OCI-LY7 (cell line): ENCODE measurements at regions not wholly inside any gene's neighbourhood (a gene's known extent, or its start where the extent isn't known, plus 50 kb on each side); places are given as distances from the start of the nearest gene placed in this dataset.

Source experiments
- BruUV-seq: library from RNA; stranded (reverse); fragments of 400-500 nt; replicated peaks from 2 replicates; lab custom pipeline; 2021; lab: Mats Ljungman, UMichigan
- CTCF ChIA-PET: fragments of 300-600 bp; sonication (Branson Sonifier 250); formaldehyde crosslinking; loops from one replicate; lab custom pipeline; 2022; ENCODE audit warnings: antibody characterized with exemption; ENCODE audit not compliant: unreplicated experiment; lab: Charles Lee
- POLR2A ChIA-PET: fragments of 300-600 bp; sonication (Branson Sonifier 250); formaldehyde crosslinking; loops from one replicate; lab custom pipeline; 2022; ENCODE audit warnings: antibody characterized with exemption; lab: Charles Lee
- DNase-seq: peaks from one replicate; pipeline ENCODE4 v3.0.0-alpha.2; 2015; ENCODE audit warnings: low spot score
- H2AFZ ChIP-seq: fragments of 200-600 bp; sonication (generic), shearing (Covaris generic); 2 replicates; pipeline ENCODE4 v1.6.1; 2014; ENCODE audit warnings: mild to moderate bottlenecking, antibody characterized with exemption, low read length, moderate library complexity
- H3K27ac ChIP-seq: fragments of 200-600 bp; sonication (generic); 2 replicates; pipeline ENCODE4 v1.5.1; 2014; ENCODE audit warnings: mixed run types, low read depth, mild to moderate bottlenecking, moderate library complexity, low read length, inconsistent platforms; ENCODE audit not compliant: poor library complexity, severe bottlenecking
- H3K36me3 ChIP-seq: fragments of 200-600 bp; sonication (generic); 2 replicates; pipeline ENCODE4 v1.6.1; 2014; ENCODE audit warnings: mild to moderate bottlenecking, antibody characterized with exemption, low read length, moderate library complexity, mixed read lengths; ENCODE audit not compliant: insufficient read depth
- H3K4me1 ChIP-seq: fragments of 200-600 bp; sonication (generic); 2 replicates; pipeline ENCODE4 v1.5.1; 2014; ENCODE audit warnings: mild to moderate bottlenecking, low read length; ENCODE audit not compliant: insufficient read depth, poor library complexity, severe bottlenecking
- H3K4me2 ChIP-seq: fragments of 200-600 bp; sonication (generic); 2 replicates; pipeline ENCODE4 v1.6.1; 2014; ENCODE audit warnings: mild to moderate bottlenecking, low read length
- H3K4me3 ChIP-seq: fragments of 200-600 bp; sonication (generic); 2 replicates; pipeline ENCODE4 v1.5.1; 2014; ENCODE audit warnings: mild to moderate bottlenecking, low read depth, low read length; ENCODE audit not compliant: poor library complexity, severe bottlenecking
- H3K79me2 ChIP-seq: fragments of 200-600 bp; sonication (generic); 2 replicates; pipeline ENCODE4 v1.6.1; 2016; ENCODE audit warnings: low read depth, mild to moderate bottlenecking, low read length, moderate library complexity, mixed read lengths; ENCODE audit not compliant: insufficient read depth
- H3K9me2 ChIP-seq: fragments of 200-600 bp; sonication (generic); 2 replicates; pipeline ENCODE4 v1.6.1; 2016; ENCODE audit warnings: mild to moderate bottlenecking, low read length, mixed read lengths; ENCODE audit not compliant: insufficient read depth
- H3K9me3 ChIP-seq: fragments of 200-600 bp; sonication (generic); 2 replicates; pipeline ENCODE4 v1.6.1; 2014; ENCODE audit warnings: mild to moderate bottlenecking, mixed run types, low read length, mixed read lengths
- H4K20me1 ChIP-seq: fragments of 200-600 bp; sonication (generic); 2 replicates; pipeline ENCODE4 v1.6.1; 2014; ENCODE audit warnings: mild to moderate bottlenecking, antibody characterized with exemption, low read length, moderate library complexity, mixed read lengths; ENCODE audit not compliant: insufficient read depth
- EZH2phosphoT487 ChIP-seq: fragments of 200-600 bp; sonication (generic); IDR thresholded peaks from 2 replicates; pipeline ENCODE4 v1.6.1; 2018; ENCODE audit warnings: low read depth, borderline replicate concordance, mild to moderate bottlenecking, mixed run types, antibody characterized with exemption, low read length, moderate library complexity, mixed read lengths
- intact Hi-C: fragments of 100-400 bp; cut with micrococcal nuclease; formaldehyde crosslinking; loops from one replicate; pipeline ENCODE4 v1.10.0; 2022; ENCODE audit not compliant: unreplicated experiment
- TF ChIP-seq, protein P1 (sequence below): fragments of 200-600 bp; sonication (generic); conservative IDR thresholded peaks from 2 replicates; pipeline ENCODE4 v1.5.1; 2014; ENCODE audit warnings: mild to moderate bottlenecking, antibody characterized with exemption, low read length, moderate library complexity, mixed read lengths

DNA sequence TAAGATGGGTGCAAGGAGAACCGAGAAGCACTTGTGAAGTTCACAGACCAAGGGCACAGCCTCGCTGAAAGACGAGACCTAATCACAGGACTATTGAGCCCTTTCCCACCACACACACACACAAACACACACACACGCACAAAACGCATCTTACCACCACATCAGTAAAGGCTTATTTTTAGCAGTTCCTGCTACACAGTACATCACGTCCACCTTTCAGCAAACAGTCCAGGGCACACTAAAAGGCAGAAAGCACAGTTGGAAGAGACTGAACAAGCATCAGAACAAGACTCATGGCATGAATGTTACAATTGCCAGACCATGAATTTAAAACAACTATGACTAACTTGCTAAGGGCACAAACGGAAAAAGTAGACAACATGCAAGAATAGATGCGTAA, 83.6 kb upstream of the MAPK10 start:
- no TSS peak for BruUV-seq

DNA sequence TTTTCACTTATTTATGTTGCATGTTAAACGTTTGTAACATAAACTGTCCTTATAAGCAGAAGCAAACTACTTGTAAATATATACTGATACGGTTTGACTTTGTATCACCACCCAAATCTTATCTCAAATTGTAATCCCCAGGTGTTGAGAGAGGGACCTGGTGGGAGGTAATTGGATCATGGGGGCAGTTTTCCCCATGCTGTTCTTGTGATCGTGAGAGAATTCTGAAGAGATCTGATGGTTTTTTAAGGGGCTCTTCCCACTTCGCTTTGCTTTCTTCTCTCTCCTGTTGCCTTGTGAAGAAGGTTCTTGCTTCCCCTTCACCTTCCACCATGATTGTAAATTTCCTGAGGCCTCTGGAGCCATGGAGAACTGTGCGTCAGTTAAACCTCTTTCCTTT, 87.1 kb upstream of the MAPK10 start:
- Histone ChIP-seq H3K9me2 (no peaks in the 10 kb centered on the region), H4K20me1 (no peaks in the 10 kb centered on the region), H3K4me2 (no peak overlapping the region), H3K4me1 (no peaks in the 10 kb centered on the region), H3K79me2 (no peaks in the 10 kb centered on the region), H3K27ac (no peak overlapping the region), H3K36me3 (no peaks in the 10 kb centered on the region), H2AFZ (no peak overlapping the region), H3K9me3 (no peaks in the 10 kb centered on the region), H3K4me3 (no peak overlapping the region)
- intact Hi-C loops = no loop called here
- TF ChIP-seq, protein P1, sequence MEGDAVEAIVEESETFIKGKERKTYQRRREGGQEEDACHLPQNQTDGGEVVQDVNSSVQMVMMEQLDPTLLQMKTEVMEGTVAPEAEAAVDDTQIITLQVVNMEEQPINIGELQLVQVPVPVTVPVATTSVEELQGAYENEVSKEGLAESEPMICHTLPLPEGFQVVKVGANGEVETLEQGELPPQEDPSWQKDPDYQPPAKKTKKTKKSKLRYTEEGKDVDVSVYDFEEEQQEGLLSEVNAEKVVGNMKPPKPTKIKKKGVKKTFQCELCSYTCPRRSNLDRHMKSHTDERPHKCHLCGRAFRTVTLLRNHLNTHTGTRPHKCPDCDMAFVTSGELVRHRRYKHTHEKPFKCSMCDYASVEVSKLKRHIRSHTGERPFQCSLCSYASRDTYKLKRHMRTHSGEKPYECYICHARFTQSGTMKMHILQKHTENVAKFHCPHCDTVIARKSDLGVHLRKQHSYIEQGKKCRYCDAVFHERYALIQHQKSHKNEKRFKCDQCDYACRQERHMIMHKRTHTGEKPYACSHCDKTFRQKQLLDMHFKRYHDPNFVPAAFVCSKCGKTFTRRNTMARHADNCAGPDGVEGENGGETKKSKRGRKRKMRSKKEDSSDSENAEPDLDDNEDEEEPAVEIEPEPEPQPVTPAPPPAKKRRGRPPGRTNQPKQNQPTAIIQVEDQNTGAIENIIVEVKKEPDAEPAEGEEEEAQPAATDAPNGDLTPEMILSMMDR = no peak
- no peak for TF ChIP-seq EZH2phosphoT487
- BruUV-seq = no TSS peak
- ChIA-PET CTCF (no interaction called here), POLR2A (no interaction called here)
- no peak for DNase-seq

More for the DNA sequence above, 83.6 kb upstream of the MAPK10 start:
- ChIA-PET CTCF (no interaction called here), POLR2A (interaction anchor here (0.5 kb wide), 1 partner anchor 57 kb away, joined by 3 read pairs; no protein-coding TSS in a partner anchor)
- Histone ChIP-seq H3K36me3 (no peaks in the 10 kb centered on the region), H3K79me2 (no peaks in the 10 kb centered on the region), H3K9me2 (no peaks in the 10 kb centered on the region), H2AFZ (no peak overlapping the region), H3K9me3 (no peaks in the 10 kb centered on the region), H3K4me1 (no peaks in the 10 kb centered on the region), H3K27ac (no peak overlapping the region), H3K4me3 (no peak overlapping the region), H3K4me2 (no peak overlapping the region), H4K20me1 (no peaks in the 10 kb centered on the region)
- intact Hi-C loops = no loop called here
- DNase-seq = no peak
- TF ChIP-seq, protein P1 = no peak
- TF ChIP-seq EZH2phosphoT487 = no peak

- Histone ChIP-seq H4K20me1 (no peaks in the 10 kb centered on the region), H3K36me3 (no peaks in the 10 kb centered on the region), H2AFZ (no peak overlapping the region), H3K4me2 (no peak overlapping the region), H3K79me2 (no peaks in the 10 kb centered on the region), H3K27ac (no peak overlapping the region), H3K9me2 (no peaks in the 10 kb centered on the region), H3K4me1 (no peaks in the 10 kb centered on the region), H3K4me3 (no peak overlapping the region), H3K9me3 (no peaks in the 10 kb centered on the region)
- BruUV-seq = no TSS peak
- no peak for DNase-seq
- ChIA-PET POLR2A (no interaction called here), CTCF (no interaction called here)
- intact Hi-C loops = no loop called here
- no peak for TF ChIP-seq EZH2phosphoT487
- TF ChIP-seq, protein P1 = no peak
These were observed 89.0 kb upstream of the MAPK10 start for GRCh38 chr4:86448871-86449270.
